ENCODE measurements at regions not wholly inside any gene's neighbourhood (a gene's known extent, or its start where the extent isn't known, plus 50 kb on each side); places are given as distances from the start of the nearest gene placed in this dataset.

- Histone ChIP-seq H3K4me2 (ENCODE audit: unreplicated experiment) (no peak overlapping the region), H3K27ac (no peak overlapping the region), H3K27me3 (replicated peaks; ENCODE audit: insufficient read depth) (peaks cover 5% of the 10 kb centered on the region; the same call in 1 of the 2 replicates), H3K4me1 (ENCODE audit: insufficient read depth) (no peaks in the 10 kb centered on the region), H3K9ac (no peak overlapping the region), H3K4me3 (no peak overlapping the region), H3K79me2 (ENCODE audit: insufficient read depth) (no peaks in the 10 kb centered on the region), H3K9me3 (ENCODE audit: low read depth) (no peaks in the 10 kb centered on the region), H2AFZ (no peak overlapping the region), H3F3A (ENCODE audit: insufficient read depth) (no peaks in the 10 kb centered on the region), H4K20me1 (ENCODE audit: insufficient read depth) (no peaks in the 10 kb centered on the region), H3K36me3 (ENCODE audit: low read depth) (no peaks in the 10 kb centered on the region), H3K9me2 (ENCODE audit: insufficient read depth) (no peaks in the 10 kb centered on the region)
- DNase-seq = no peak
- in situ Hi-C loops (cut with MboI) = no loop called here
- 51 to 59% methylated on average over 7 to 9 of the region's 9 CpGs for WGBS, 2 experiments (ENCODE audit: low coverage in 1 of 2, low lambda C conversion rate in 2 of 2, missing lambda C conversion rate in 2 of 2)
- TF ChIP-seq EZH2 (IDR thresholded peaks at IDR 0.05; ENCODE audit: insufficient read depth, poor library complexity, severe bottlenecking) = no peak
Measured at GRCh38 chr14:101102875-101103274, 199.4 kb upstream of the RTL1 start.

- Histone ChIP-seq H3K4me3 (no peak overlapping the region), H3F3A (ENCODE audit: insufficient read depth) (no peaks in the 10 kb centered on the region), H3K79me2 (ENCODE audit: insufficient read depth) (no peaks in the 10 kb centered on the region), H3K4me2 (ENCODE audit: unreplicated experiment) (no peak overlapping the region), H2AFZ (no peak overlapping the region), H3K9me3 (ENCODE audit: low read depth) (no peaks in the 10 kb centered on the region), H3K36me3 (ENCODE audit: low read depth) (no peaks in the 10 kb centered on the region), H3K9me2 (ENCODE audit: insufficient read depth) (no peaks in the 10 kb centered on the region), H3K27me3 (replicated peaks; ENCODE audit: insufficient read depth) (peaks cover 5% of the 10 kb centered on the region; the same call in 1 of the 2 replicates), H4K20me1 (ENCODE audit: insufficient read depth) (no peaks in the 10 kb centered on the region), H3K4me1 (ENCODE audit: insufficient read depth) (no peaks in the 10 kb centered on the region), H3K9ac (no peak overlapping the region), H3K27ac (no peak overlapping the region)
- DNase-seq = no peak
- in situ Hi-C loops (cut with MboI) = no loop called here
- WGBS, 2 experiments (ENCODE audit: low coverage in 1 of 2, low lambda C conversion rate in 2 of 2, missing lambda C conversion rate in 2 of 2) = 72 to 77% methylated on average over 25 to 26 of the region's 26 CpGs
- no peak for TF ChIP-seq EZH2 (IDR thresholded peaks at IDR 0.05; ENCODE audit: insufficient read depth, poor library complexity, severe bottlenecking)
- no peak for TF ChIP-seq EZH2phosphoT487 (IDR thresholded peaks at IDR 0.05; ENCODE audit: insufficient read depth, low read depth)
Measured at GRCh38 chr14:101103321-101103901, 199.9 kb upstream of the RTL1 start.

- Histone ChIP-seq H3K36me3 (ENCODE audit: low read depth) (no peaks in the 10 kb centered on the region), H3K9me3 (ENCODE audit: low read depth) (no peaks in the 10 kb centered on the region), H3K4me1 (ENCODE audit: insufficient read depth) (no peaks in the 10 kb centered on the region), H3K9ac (no peak overlapping the region), H3K27me3 (replicated peaks; ENCODE audit: insufficient read depth) (no peaks in the 10 kb centered on the region), H3K27ac (no peak overlapping the region), H3K9me2 (ENCODE audit: insufficient read depth) (no peaks in the 10 kb centered on the region), H3K79me2 (ENCODE audit: insufficient read depth) (no peaks in the 10 kb centered on the region), H3K4me3 (no peak overlapping the region), H4K20me1 (ENCODE audit: insufficient read depth) (no peaks in the 10 kb centered on the region), H2AFZ (no peak overlapping the region), H3K4me2 (ENCODE audit: unreplicated experiment) (no peak overlapping the region), H3F3A (ENCODE audit: insufficient read depth) (no peaks in the 10 kb centered on the region)
- 36 to 43% methylated on average over 4 of the region's 4 CpGs for WGBS, 2 experiments (ENCODE audit: low coverage in 1 of 2, low lambda C conversion rate in 2 of 2, missing lambda C conversion rate in 2 of 2)
- in situ Hi-C loops (cut with MboI) = no loop called here
- DNase-seq = no peak
- TF ChIP-seq EZH2phosphoT487 (IDR thresholded peaks at IDR 0.05; ENCODE audit: insufficient read depth, low read depth) (no peak), EZH2 (IDR thresholded peaks at IDR 0.05; ENCODE audit: insufficient read depth, poor library complexity, severe bottlenecking) (no peak)
Measured at GRCh38 chr14:101104485-101104884, 201.0 kb upstream of the RTL1 start.

- no peak for DNase-seq
- Histone ChIP-seq H3K4me2 (ENCODE audit: unreplicated experiment) (no peak overlapping the region), H3K4me1 (ENCODE audit: insufficient read depth) (no peaks in the 10 kb centered on the region), H3F3A (ENCODE audit: insufficient read depth) (no peaks in the 10 kb centered on the region), H2AFZ (no peak overlapping the region), H3K36me3 (ENCODE audit: low read depth) (no peaks in the 10 kb centered on the region), H3K79me2 (ENCODE audit: insufficient read depth) (no peaks in the 10 kb centered on the region), H3K9me3 (ENCODE audit: low read depth) (no peaks in the 10 kb centered on the region), H3K27me3 (replicated peaks; ENCODE audit: insufficient read depth) (no peaks in the 10 kb centered on the region), H3K27ac (no peak overlapping the region), H3K9ac (no peak overlapping the region), H3K4me3 (no peak overlapping the region), H3K9me2 (ENCODE audit: insufficient read depth) (no peaks in the 10 kb centered on the region), H4K20me1 (ENCODE audit: insufficient read depth) (no peaks in the 10 kb centered on the region)
- in situ Hi-C loops (cut with MboI) = no loop called here
- TF ChIP-seq EZH2 (IDR thresholded peaks at IDR 0.05; ENCODE audit: insufficient read depth, poor library complexity, severe bottlenecking) = no peak
- no peak for TF ChIP-seq EZH2phosphoT487 (IDR thresholded peaks at IDR 0.05; ENCODE audit: insufficient read depth, low read depth)
- WGBS, 2 experiments (ENCODE audit: low coverage in 1 of 2, low lambda C conversion rate in 2 of 2, missing lambda C conversion rate in 2 of 2) = 58 to 70% methylated on average over 4 of the region's 4 CpGs
Measured at GRCh38 chr14:101105045-101105444, 201.5 kb upstream of the RTL1 start.
